GM12878 (cell line): ENCODE measurements at regions not wholly inside any gene's neighbourhood (a gene's known extent, or its start where the extent isn't known, plus 50 kb on each side); places are given as distances from the start of the nearest gene placed in this dataset.

Experiments
- ATAC-seq: fragments of 200-7000 bp; cut with Tn5 transposase; 3 replicates; pipeline ENCODE4 v1.9.1; 2020; ENCODE audit warnings: mild to moderate bottlenecking, moderate library complexity
- BruUV-seq: library from RNA; stranded (reverse); fragments of 400-500 nt; replicated peaks from 2 replicates; lab custom pipeline; 2021; lab: Mats Ljungman, UMichigan
- CTCF ChIA-PET: fragments of 300-600 bp; sonication (Branson Sonifier 250); formaldehyde crosslinking; extraction: SDS; loops from one replicate; lab custom pipeline; 2021; ENCODE audit warnings: inconsistent platforms; lab: Yijun Ruan, JAX
- POLR2A ChIA-PET: fragments of 350-600 bp; formaldehyde crosslinking; extraction: SDS; loops from one replicate; lab custom pipeline; 2021; ENCODE audit warnings: inconsistent platforms; lab: Charles Lee
- RAD21 ChIA-PET: fragments of 300-600 bp; sonication (Branson Sonifier 250); formaldehyde crosslinking; loops from one replicate; lab custom pipeline; 2023; ENCODE audit warnings: antibody characterized with exemption; ENCODE audit not compliant: unreplicated experiment; lab: Charles Lee
- SMC1A ChIA-PET: fragments of 300-600 bp; sonication (Branson Sonifier 250); formaldehyde crosslinking; loops from one replicate; lab custom pipeline; 2023; ENCODE audit not compliant: unreplicated experiment, uncharacterized antibody; lab: Charles Lee
- DNase-seq: peaks from one replicate; pipeline ENCODE4 v3.0.0-alpha.2; 2011; ENCODE audit warnings: low read depth, low spot score
- FAIRE-seq: peaks from 3 replicates; lab custom pipeline; 2011; peaks lifted over from hg19 to GRCh38; lab: Jason Lieb, UNC
- H2AFZ ChIP-seq: 2 replicates; pipeline ENCODE4 v1.6.0; 2011; ENCODE audit warnings: low read depth, low read length, control low read depth; ENCODE audit not compliant: control insufficient read depth
- H3K27ac ChIP-seq: 2 replicates; pipeline ENCODE4 v1.5.1; 2011; ENCODE audit warnings: control low read depth; ENCODE audit not compliant: control insufficient read depth, insufficient read depth
- H3K27me3 ChIP-seq, 2 experiments: replicated peaks in 1 of 2; 2 replicates each; pipeline versions ENCODE4 v1.6.0 to v1.6.1; 2011; ENCODE audit warnings: low read length in 1 of 2; ENCODE audit not compliant: control insufficient read depth in 2 of 2, insufficient read depth in 2 of 2
- H3K36me3 ChIP-seq, 2 experiments: 2 replicates each; pipeline ENCODE4 v1.5.1; 2011; ENCODE audit warnings: low read length in 1 of 2; ENCODE audit not compliant: control insufficient read depth in 2 of 2, insufficient read depth in 2 of 2
- H3K4me1 ChIP-seq: 2 replicates; pipeline ENCODE4 v1.6.1; 2011; ENCODE audit warnings: mild to moderate bottlenecking, low read length, moderate library complexity, mixed read lengths; ENCODE audit not compliant: control insufficient read depth, insufficient read depth
- H3K4me2 ChIP-seq: 2 replicates; pipeline ENCODE4 v1.6.0; 2011; ENCODE audit warnings: control low read depth; ENCODE audit not compliant: control insufficient read depth, insufficient read depth
- H3K4me3 ChIP-seq: fragments of 200-600 bp; sonication (generic); 2 replicates; pipeline ENCODE4 v1.5.1; 2016
- H3K79me2 ChIP-seq: 2 replicates; pipeline ENCODE4 v1.6.0; 2011; ENCODE audit warnings: low read length; ENCODE audit not compliant: control insufficient read depth, insufficient read depth
- H3K9ac ChIP-seq: 2 replicates; pipeline ENCODE4 v1.8.0; 2011; ENCODE audit warnings: low read length, control low read depth, mixed read lengths; ENCODE audit not compliant: control insufficient read depth, insufficient read depth
- H3K9me3 ChIP-seq: replicated peaks from 3 replicates; pipeline ENCODE4 v1.5.1; 2011; ENCODE audit warnings: mild to moderate bottlenecking, low read length; ENCODE audit not compliant: control insufficient read depth, insufficient read depth
- H4K20me1 ChIP-seq: 2 replicates; pipeline ENCODE4 v1.6.0; 2011; ENCODE audit not compliant: control insufficient read depth, insufficient read depth
- CEBPZ ChIP-seq: fragments of 150-350 bp; IDR thresholded peaks from 2 replicates; pipeline ENCODE4 v1.6.1; 2016; ENCODE audit warnings: low read depth, low read length
- E4F1 ChIP-seq: fragments of 450-650 bp; IDR thresholded peaks from 2 replicates; pipeline ENCODE4 v1.6.1; 2018; ENCODE audit warnings: borderline replicate concordance, mild to moderate bottlenecking; ENCODE audit not compliant: partially characterized antibody
- MEF2B ChIP-seq: fragments of 450-650 bp; IDR thresholded peaks from 2 replicates; pipeline ENCODE4 v1.6.1; 2018; ENCODE audit warnings: mild to moderate bottlenecking, moderate library complexity; ENCODE audit not compliant: partially characterized antibody, poor library complexity, severe bottlenecking
- MTA3 ChIP-seq: IDR thresholded peaks from 2 replicates; pipeline ENCODE4 v1.6.1; 2012; ENCODE audit warnings: low read length, inconsistent platforms, borderline replicate concordance
- RAD21 ChIP-seq: IDR thresholded peaks from 2 replicates; pipeline ENCODE4 v1.6.1; 2011; ENCODE audit warnings: mild to moderate bottlenecking, low read depth, low read length, moderate library complexity; ENCODE audit not compliant: insufficient read depth
- RB1 ChIP-seq: fragments of 450-650 bp; formaldehyde crosslinking; IDR thresholded peaks from 2 replicates; pipeline ENCODE4 v1.6.1; 2017; ENCODE audit warnings: mild to moderate bottlenecking, borderline replicate concordance
- SUZ12 ChIP-seq: fragments of 200-600 bp; sonication (generic); IDR thresholded peaks from one replicate; pipeline ENCODE4 v1.6.1; 2018; ENCODE audit warnings: antibody characterized with exemption, mild to moderate bottlenecking; ENCODE audit not compliant: unreplicated experiment
- ZZZ3 ChIP-seq: IDR thresholded peaks from 2 replicates; pipeline ENCODE4 v1.6.1; 2011; ENCODE audit warnings: low read depth; ENCODE audit not compliant: control insufficient read depth, insufficient read length
- WGBS: methylation state at CpG from one replicate; pipeline ENCODE4 v1.1.6; 2016; ENCODE audit warnings: low lambda C conversion rate; ENCODE audit not compliant: insufficient replicate concordance, insufficient coverage; ENCODE audit errors: missing lambda C conversion rate; 5-methylcytosine and 5-hydroxymethylcytosine counted together
- in situ Hi-C: fragments of 300-500 bp; cut with MboI; formaldehyde crosslinking; loops from 9 replicates; pipeline ENCODE4 v1.14.3; 2018; ENCODE audit warnings: mixed read lengths
- intact Hi-C: fragments of 100-400 bp; cut with micrococcal nuclease; formaldehyde crosslinking; loops from one replicate; pipeline ENCODE4 v1.14.2; 2022; ENCODE audit not compliant: unreplicated experiment

GRCh38 chr12:87369161-87369560 is 660.0 kb downstream of the C12orf50 start:
- FAIRE-seq = no peak
- POLR2A ChIA-PET = no interaction called here
- no peaks in the 10 kb centered on the region for H3K9me3 ChIP-seq
- no peak for ATAC-seq
- no peaks in the 10 kb centered on the region for H3K27me3 ChIP-seq
- intact Hi-C loops = no loop called here
- H3K4me3 ChIP-seq = no peak overlapping the region
- BruUV-seq = no TSS peak
- no peak overlapping the region for H2AFZ ChIP-seq
- in situ Hi-C loops = no loop called here
- TF ChIP-seq MTA3 (no peak), SUZ12 (no peak), E4F1 (no peak), RB1 (no peak), MEF2B (no peak), ZZZ3 (no peak), CEBPZ (no peak), RAD21 (no peak)
- TF ChIP-seq, all 136 proteins: peak for 0
- no peak for DNase-seq
- Histone ChIP-seq H3K4me2 (no peak overlapping the region), H3K9ac (no peak overlapping the region), H3K79me2 (no peaks in the 10 kb centered on the region), H3K27ac (no peak overlapping the region), H3K4me1 (no peaks in the 10 kb centered on the region), H3K36me3 (no peaks in the 10 kb centered on the region), H4K20me1 (no peaks in the 10 kb centered on the region)
- ChIA-PET CTCF (interaction anchor here (0.6 kb wide), 1 partner anchor 481 kb away, joined by 3 read pairs; no protein-coding TSS in a partner anchor), RAD21 (no interaction called here), SMC1A (no interaction called here)
- WGBS = 0% methylated on average over 2 of the region's 2 CpGs
